Stimulated activated CD4-positive, alpha-beta T cell treated with anti-CD3 and anti-CD28 coated beads, Interleukin-4, amount 100 ng/mL, for 4 hours (primary cell): ENCODE measurements at regions not wholly inside any gene's neighbourhood (a gene's known extent, or its start where the extent isn't known, plus 50 kb on each side); places are given as distances from the start of the nearest gene placed in this dataset.
"Not testable (repeated sequence)": the region's sequence is repeated elsewhere in the genome, so short reads cannot be mapped to it uniquely, and the experiment has no call there.

Experiments
- DNase-seq, 2 experiments: peaks; one replicate each; pipeline ENCODE4 v3.0.0-alpha.2; 2020

- DNase-seq: no peak
These were observed 325.5 kb downstream of the TMEM121 start for GRCh38 chr14:105851716-105852377.

GRCh38 chr14:105852378-105853088 lies 326.1 kb downstream of the TMEM121 start:
- DNase-seq: no peak

GRCh38 chr14:105853089-105853906 lies 326.9 kb downstream of the TMEM121 start:
- no peak for DNase-seq

- DNase-seq: no peak
These were observed 327.7 kb downstream of the TMEM121 start for GRCh38 chr14:105853907-105854599.

GRCh38 chr14:105854600-105855245 lies 328.3 kb downstream of the TMEM121 start:
- DNase-seq: no peak

GRCh38 chr14:105855246-105855892 lies 329.0 kb downstream of the TMEM121 start:
- DNase-seq: no peak

- DNase-seq: no peak
These were observed 329.7 kb downstream of the TMEM121 start for GRCh38 chr14:105855893-105856675.

- DNase-seq: no peak
These were observed 330.4 kb downstream of the TMEM121 start for GRCh38 chr14:105856676-105857219.

GRCh38 chr14:105857220-105857825 lies 330.9 kb downstream of the TMEM121 start:
- DNase-seq: no peak

- no peak for DNase-seq
These were observed 331.7 kb downstream of the TMEM121 start for GRCh38 chr14:105857826-105858675.

GRCh38 chr14:105858676-105859025 lies 332.3 kb downstream of the TMEM121 start:
- no peak for DNase-seq

GRCh38 chr14:105859073-105859716 lies 332.8 kb downstream of the TMEM121 start:
- DNase-seq: not testable (repeated sequence)

- DNase-seq: no peak
These were observed 333.6 kb downstream of the TMEM121 start for GRCh38 chr14:105859717-105860614.

GRCh38 chr14:105860615-105861580 lies 334.5 kb downstream of the TMEM121 start:
- DNase-seq: no peak

- DNase-seq: peak in 1 of 2 experiments; percentile 1
These were observed 335.6 kb downstream of the TMEM121 start for GRCh38 chr14:105861985-105862465.

- no peak for DNase-seq
These were observed 336.3 kb downstream of the TMEM121 start for GRCh38 chr14:105862581-105863239.
